ENCODE measurements at regions not wholly inside any gene's neighbourhood (a gene's known extent, or its start where the extent isn't known, plus 50 kb on each side); places are given as distances from the start of the nearest gene placed in this dataset.
A peak's percentile ranks its signal among the peaks of the same experiment; 100 is the strongest.

DNA sequence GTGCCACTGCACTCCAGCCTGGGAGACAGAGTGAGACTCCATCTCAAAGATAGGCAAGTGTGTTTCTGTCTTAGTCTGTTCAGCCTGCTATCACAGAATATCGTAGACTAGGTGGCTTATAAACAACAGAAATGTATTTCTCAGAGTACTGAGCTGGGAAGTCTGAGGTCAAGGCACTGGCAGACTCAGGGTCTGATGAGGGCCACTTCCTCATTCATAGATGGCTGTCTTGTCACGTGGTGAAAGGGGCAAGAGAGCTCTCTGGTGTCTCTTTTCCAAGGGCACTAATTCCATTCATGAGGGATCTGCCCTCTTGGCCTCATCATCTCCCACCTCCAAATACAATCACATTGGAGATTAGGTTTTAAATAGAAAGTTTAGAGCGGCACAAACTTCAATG lies 95.6 kb upstream of the PHACTR3 start:
- DNase-seq (ENCODE audit: low spot score in 2 of 2, unreplicated experiment in 2 of 2) = no peak
- no peak overlapping the region for H3K4me3 Mint-ChIP-seq
- TF ChIP-seq, protein P1, sequence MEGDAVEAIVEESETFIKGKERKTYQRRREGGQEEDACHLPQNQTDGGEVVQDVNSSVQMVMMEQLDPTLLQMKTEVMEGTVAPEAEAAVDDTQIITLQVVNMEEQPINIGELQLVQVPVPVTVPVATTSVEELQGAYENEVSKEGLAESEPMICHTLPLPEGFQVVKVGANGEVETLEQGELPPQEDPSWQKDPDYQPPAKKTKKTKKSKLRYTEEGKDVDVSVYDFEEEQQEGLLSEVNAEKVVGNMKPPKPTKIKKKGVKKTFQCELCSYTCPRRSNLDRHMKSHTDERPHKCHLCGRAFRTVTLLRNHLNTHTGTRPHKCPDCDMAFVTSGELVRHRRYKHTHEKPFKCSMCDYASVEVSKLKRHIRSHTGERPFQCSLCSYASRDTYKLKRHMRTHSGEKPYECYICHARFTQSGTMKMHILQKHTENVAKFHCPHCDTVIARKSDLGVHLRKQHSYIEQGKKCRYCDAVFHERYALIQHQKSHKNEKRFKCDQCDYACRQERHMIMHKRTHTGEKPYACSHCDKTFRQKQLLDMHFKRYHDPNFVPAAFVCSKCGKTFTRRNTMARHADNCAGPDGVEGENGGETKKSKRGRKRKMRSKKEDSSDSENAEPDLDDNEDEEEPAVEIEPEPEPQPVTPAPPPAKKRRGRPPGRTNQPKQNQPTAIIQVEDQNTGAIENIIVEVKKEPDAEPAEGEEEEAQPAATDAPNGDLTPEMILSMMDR (IDR thresholded peaks at IDR 0.05; ENCODE audit: unreplicated experiment) = no peak
- no peaks in the 10 kb centered on the region for H3K4me1 Mint-ChIP-seq
- H3K36me3 Mint-ChIP-seq = no peaks in the 10 kb centered on the region
- H3K27ac Mint-ChIP-seq = no peak overlapping the region
- H3K27me3 Mint-ChIP-seq (ENCODE audit: low read depth) = peaks cover 32% of the 10 kb centered on the region
- no peaks in the 10 kb centered on the region for H3K9me3 Mint-ChIP-seq

DNA sequence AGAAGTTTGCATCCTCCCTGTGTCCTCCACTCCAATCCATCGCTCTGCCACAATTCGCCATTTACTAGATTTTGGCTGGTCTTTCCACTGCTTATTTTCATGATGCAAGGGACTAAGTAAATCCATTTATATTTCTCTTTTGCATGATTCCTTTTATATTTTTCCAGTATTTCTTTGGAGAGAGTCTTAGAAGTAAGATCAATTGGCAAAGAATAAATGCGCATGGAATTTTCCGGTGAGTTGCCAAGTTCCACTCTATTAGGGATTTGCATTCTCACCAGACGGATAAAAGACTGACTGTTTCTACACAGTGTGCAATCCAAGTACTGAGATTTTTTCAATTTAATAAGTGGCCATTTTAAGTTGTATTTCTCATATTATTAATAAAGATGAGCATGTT lies 91.7 kb upstream of the PHACTR3 start:
- DNase-seq (ENCODE audit: low spot score in 2 of 2, unreplicated experiment in 2 of 2) = no peak
- TF ChIP-seq, protein P1 (IDR thresholded peaks at IDR 0.05; ENCODE audit: unreplicated experiment) = no peak
- Mint-ChIP-seq H3K9me3 (no peaks in the 10 kb centered on the region), H3K27me3 (ENCODE audit: low read depth) (peaks cover 62% of the 10 kb centered on the region), H3K27ac (no peak overlapping the region), H3K36me3 (no peaks in the 10 kb centered on the region), H3K4me3 (no peak overlapping the region), H3K4me1 (peaks cover 5% of the 10 kb centered on the region)

DNA sequence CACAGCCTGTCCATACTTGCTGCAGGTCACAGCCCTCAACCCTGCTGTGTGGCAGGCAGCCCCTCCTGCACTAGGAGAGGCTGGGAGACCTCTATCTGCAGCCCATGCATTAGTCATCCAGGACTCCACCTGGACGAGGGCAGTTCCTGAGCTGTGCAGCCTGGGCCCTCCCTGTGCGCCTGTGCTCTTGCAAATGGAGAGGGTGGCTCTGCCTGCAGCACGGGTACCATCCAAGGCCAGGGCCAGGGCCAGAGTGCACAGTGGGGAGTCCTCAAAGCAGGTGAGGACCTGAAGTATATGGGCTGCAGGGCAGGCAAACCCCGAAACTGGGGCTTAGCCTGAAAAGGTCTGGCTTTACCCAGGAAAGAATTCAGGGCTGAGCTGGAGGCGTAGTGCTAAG lies 89.8 kb upstream of the PHACTR3 start:
- DNase-seq (ENCODE audit: low spot score in 2 of 2, unreplicated experiment in 2 of 2) = no peak
- Mint-ChIP-seq H3K9me3 (no peaks in the 10 kb centered on the region), H3K4me1 (peaks cover 5% of the 10 kb centered on the region), H3K27ac (no peak overlapping the region), H3K27me3 (ENCODE audit: low read depth) (peaks cover 76% of the 10 kb centered on the region), H3K36me3 (no peaks in the 10 kb centered on the region), H3K4me3 (no peak overlapping the region)
- TF ChIP-seq, protein P1 (IDR thresholded peaks at IDR 0.05; ENCODE audit: unreplicated experiment) = no peak

DNA sequence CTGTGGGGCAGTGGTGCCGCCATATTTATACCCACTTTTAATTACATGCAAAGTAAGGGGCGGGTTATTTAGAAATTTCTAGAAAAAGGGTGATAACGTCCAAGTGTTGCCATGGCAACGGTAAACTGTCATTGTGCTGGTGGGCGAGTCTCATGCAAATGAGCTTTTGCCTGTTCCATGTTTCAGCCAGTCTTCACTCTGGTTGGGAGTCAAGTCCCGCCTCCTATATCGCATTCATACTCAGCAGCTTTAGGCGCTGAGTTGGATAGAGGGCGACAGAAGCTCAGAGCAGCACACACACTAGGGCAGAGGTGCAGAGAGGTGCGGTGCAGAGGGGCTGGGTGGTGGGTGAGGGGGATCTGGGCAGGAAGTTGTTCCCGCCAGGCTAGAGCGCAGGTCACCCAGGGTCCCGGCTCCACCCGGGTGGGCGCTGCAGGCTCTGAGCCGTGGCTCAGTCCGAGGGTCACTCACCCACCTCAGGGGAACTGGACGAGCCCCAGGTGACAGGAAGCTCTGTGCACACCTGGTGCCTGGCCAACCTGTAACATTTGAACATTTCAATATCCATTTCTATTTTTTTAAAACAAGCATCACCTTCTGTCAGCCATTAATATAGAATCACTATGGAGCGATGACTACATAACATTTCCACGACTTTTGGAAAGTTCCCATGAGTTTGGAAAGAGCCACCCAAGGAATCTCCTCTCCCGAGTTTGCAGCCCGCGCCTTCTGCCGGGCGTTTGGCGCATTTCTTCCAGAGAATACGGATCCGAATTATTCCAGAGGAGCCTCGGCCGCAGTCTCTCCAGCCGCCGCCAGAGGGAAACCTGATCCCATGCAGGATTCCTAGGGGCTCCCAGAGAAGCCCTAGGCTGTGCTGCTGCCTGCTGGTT lies 89.1 kb upstream of the PHACTR3 start:
- Mint-ChIP-seq H3K4me1 (peaks cover 5% of the 10 kb centered on the region), H3K4me3 (no peak overlapping the region), H3K27ac (no peak overlapping the region), H3K9me3 (no peaks in the 10 kb centered on the region), H3K36me3 (no peaks in the 10 kb centered on the region), H3K27me3 (ENCODE audit: low read depth) (peaks cover 80% of the 10 kb centered on the region)
- TF ChIP-seq, protein P1 (IDR thresholded peaks at IDR 0.05; ENCODE audit: unreplicated experiment) = peak; percentile 81
- peak; percentile 52 to 87 for DNase-seq (ENCODE audit: low spot score in 2 of 2, unreplicated experiment in 2 of 2)

DNA sequence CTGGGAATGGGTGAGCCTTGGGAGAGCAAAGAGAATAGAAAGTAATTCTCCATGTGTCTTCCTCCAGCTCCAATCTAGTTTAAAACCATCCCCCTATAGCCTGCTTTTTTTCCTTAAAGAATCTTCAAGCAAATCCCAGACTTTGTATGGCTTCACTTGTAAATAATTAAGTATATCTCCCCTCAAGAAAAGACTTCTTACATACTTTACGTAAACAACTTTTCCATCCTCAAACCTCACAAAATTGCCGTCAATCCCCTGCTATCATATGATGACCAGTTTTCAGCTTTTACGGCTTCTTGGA lies 88.5 kb upstream of the PHACTR3 start:
- Mint-ChIP-seq H3K4me3 (no peak overlapping the region), H3K9me3 (no peaks in the 10 kb centered on the region), H3K27ac (no peak overlapping the region), H3K4me1 (peaks cover 5% of the 10 kb centered on the region), H3K27me3 (ENCODE audit: low read depth) (peaks cover 84% of the 10 kb centered on the region), H3K36me3 (no peaks in the 10 kb centered on the region)
- TF ChIP-seq, protein P1 (IDR thresholded peaks at IDR 0.05; ENCODE audit: unreplicated experiment) = peak; percentile 56
- no peak for DNase-seq (ENCODE audit: low spot score in 2 of 2, unreplicated experiment in 2 of 2)

Data from mesothelial cell of epicardium (in vitro differentiated cells).